Esophagus squamous epithelium (tissue), 4 donors: ENCODE measurements at regions not wholly inside any gene's neighbourhood (a gene's known extent, or its start where the extent isn't known, plus 50 kb on each side); places are given as distances from the start of the nearest gene placed in this dataset.

Experiments
- CTCF ChIP-seq, 6 experiments: fragments of 450-650 bp in 4 of 6; fragments of 200-600 bp in 2 of 6; sonication (generic) in 2 of 6; IDR thresholded peaks; one replicate each; pipeline ENCODE4 v1.5.1; 2016 to 2019; ENCODE audit warnings: antibody characterized with exemption in 6 of 6, mild to moderate bottlenecking in 4 of 6, moderate library complexity in 4 of 6
- POLR2A ChIP-seq, 4 donors: fragments of 450-650 bp; IDR thresholded peaks; one replicate each; pipeline ENCODE4 v1.6.1; 2017; ENCODE audit warnings: antibody characterized with exemption in 4 of 4, mild to moderate bottlenecking in 4 of 4, moderate library complexity in 3 of 4

- TF ChIP-seq CTCF (IDR thresholded peaks at IDR 0.05), result no peak
- TF ChIP-seq POLR2A (IDR thresholded peaks at IDR 0.05), result no peak
These were observed 526.2 kb upstream of the B3GAT1 start for GRCh38 chr11:134938212-134938611.
